SK-N-SH (cell line): ENCODE measurements at regions not wholly inside any gene's neighbourhood (a gene's known extent, or its start where the extent isn't known, plus 50 kb on each side); places are given as distances from the start of the nearest gene placed in this dataset.

ENCODE experiments used
- CHD2 ChIP-seq: fragments of 150-350 bp; IDR thresholded peaks from 2 replicates; pipeline ENCODE4 v1.6.1; 2018; ENCODE audit warnings: low read length; ENCODE audit not compliant: partially characterized antibody
- CTCF ChIP-seq: fragments of 200-600 bp; sonication (generic); IDR thresholded peaks from 2 replicates; pipeline ENCODE4 v1.6.1; 2017; ENCODE audit warnings: antibody characterized with exemption, mild to moderate bottlenecking, moderate library complexity
- RFX5 ChIP-seq: IDR thresholded peaks from 2 replicates; pipeline ENCODE4 v1.6.1; 2012; ENCODE audit warnings: mild to moderate bottlenecking, improper control_type of control experiment, low read length
- RXRA ChIP-seq: IDR thresholded peaks from 2 replicates; pipeline ENCODE4 v1.4.0; 2012; ENCODE audit warnings: low read depth, mild to moderate bottlenecking, borderline replicate concordance
- TCF12 ChIP-seq: IDR thresholded peaks from 2 replicates; pipeline ENCODE4 v1.4.0; 2012
- USF1 ChIP-seq: IDR thresholded peaks from 2 replicates; pipeline ENCODE4 v1.4.0; 2012; ENCODE audit warnings: low read depth, borderline replicate concordance

DNA sequence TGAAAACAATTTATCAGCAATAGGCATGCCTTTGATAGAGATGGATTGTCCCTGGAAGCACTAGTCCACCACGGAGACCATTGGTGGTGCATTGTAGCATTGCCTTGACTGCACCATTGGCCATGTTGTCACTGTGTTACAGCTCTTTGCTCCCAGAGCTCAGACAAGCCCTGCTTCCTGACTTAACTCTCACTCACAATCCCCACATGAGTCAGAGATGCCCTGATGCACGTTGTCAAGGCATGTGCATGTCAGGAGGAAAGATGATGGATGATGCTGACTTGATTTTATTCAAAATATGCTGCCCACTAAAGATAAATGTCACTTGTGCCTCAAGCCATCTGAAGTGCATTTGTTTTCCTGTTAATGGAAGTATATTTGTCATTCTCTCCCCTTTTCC, 266.1 kb downstream of the ARRDC4 start:
- TF ChIP-seq TCF12 (no peak), CTCF (no peak), RFX5 (no peak), CHD2 (no peak), USF1 (no peak), RXRA (no peak)
